Neural cell (in vitro differentiated cells): ENCODE measurements at regions not wholly inside any gene's neighbourhood (a gene's known extent, or its start where the extent isn't known, plus 50 kb on each side); places are given as distances from the start of the nearest gene placed in this dataset.

Experiments used
- H2AFZ ChIP-seq: fragments of 200-600, 300-800 bp; sonication (generic), shearing (Covaris generic); 2 replicates; pipeline ENCODE4 v1.6.0; 2014; ENCODE audit warnings: low read depth, mild to moderate bottlenecking, antibody characterized with exemption, low read length, moderate library complexity
- H3F3A ChIP-seq: fragments of 200-600 bp; shearing (Covaris generic); 2 replicates; pipeline ENCODE4 v1.6.1; 2016; ENCODE audit warnings: mild to moderate bottlenecking, moderate library complexity, mixed read lengths, antibody characterized with exemption, low read length; ENCODE audit not compliant: insufficient read depth, poor library complexity, severe bottlenecking
- H3K27ac ChIP-seq: fragments of 200-600, 300-800 bp; sonication (generic), shearing (Covaris generic); 2 replicates; pipeline ENCODE4 v1.5.1; 2014; ENCODE audit warnings: mild to moderate bottlenecking, low read length, moderate library complexity
- H3K27me3 ChIP-seq: fragments of 300-800, 200-600 bp; sonication (generic), shearing (Covaris generic); 2 replicates; pipeline ENCODE4 v1.6.0; 2014; ENCODE audit warnings: mild to moderate bottlenecking, low read depth, low read length, moderate library complexity; ENCODE audit not compliant: insufficient read depth
- H3K36me3 ChIP-seq: fragments of 300-800, 200-600 bp; sonication (generic), shearing (Covaris generic); 2 replicates; pipeline ENCODE4 v1.5.1; 2014; ENCODE audit warnings: mild to moderate bottlenecking, antibody characterized with exemption, low read length, moderate library complexity; ENCODE audit not compliant: insufficient read depth
- H3K4me2 ChIP-seq: fragments of 300-800, 200-600 bp; sonication (generic), shearing (Covaris generic); 2 replicates; pipeline ENCODE4 v1.6.0; 2014; ENCODE audit warnings: mild to moderate bottlenecking, low read length
- H3K4me3 ChIP-seq: fragments of 300-800, 200-600 bp; sonication (generic), shearing (Covaris generic); 2 replicates; pipeline ENCODE4 v1.5.1; 2014; ENCODE audit warnings: mild to moderate bottlenecking, low read length, moderate library complexity
- H3K79me2 ChIP-seq: fragments of 200-600 bp; shearing (Covaris generic); replicated peaks from 2 replicates; pipeline ENCODE4 v1.6.0; 2014; ENCODE audit warnings: mild to moderate bottlenecking, low read length, moderate library complexity; ENCODE audit not compliant: insufficient read depth
- H3K9ac ChIP-seq: fragments of 300-800, 200-600 bp; sonication (generic), shearing (Covaris generic); 2 replicates; pipeline ENCODE4 v1.6.1; 2016; ENCODE audit warnings: mild to moderate bottlenecking, low read length, mixed read lengths
- H3K9me2 ChIP-seq: fragments of 200-600 bp; shearing (Covaris generic); 2 replicates; pipeline ENCODE4 v1.6.1; 2016; ENCODE audit warnings: mild to moderate bottlenecking, low read length, mixed read lengths; ENCODE audit not compliant: insufficient read depth
- H3K9me3 ChIP-seq: fragments of 200-600, 300-800 bp; sonication (generic), shearing (Covaris generic); 2 replicates; pipeline ENCODE4 v1.6.1; 2016; ENCODE audit warnings: mild to moderate bottlenecking, mixed run types, low read length, moderate library complexity, mixed read lengths
- H4K20me1 ChIP-seq: fragments of 200-600 bp; shearing (Covaris generic); 2 replicates; pipeline ENCODE4 v1.6.1; 2016; ENCODE audit warnings: mild to moderate bottlenecking, mixed run types; ENCODE audit not compliant: insufficient read depth
- CTCF ChIP-seq: fragments of 450-650 bp; IDR thresholded peaks from 2 replicates; pipeline ENCODE4 v1.5.1; 2014; ENCODE audit warnings: antibody characterized with exemption, mild to moderate bottlenecking, moderate library complexity; ENCODE audit not compliant: poor library complexity, severe bottlenecking
- EP300 ChIP-seq: fragments of 450-650 bp; conservative IDR thresholded peaks from 2 replicates; pipeline ENCODE4 v1.6.1; 2014; ENCODE audit warnings: antibody characterized with exemption, mild to moderate bottlenecking, moderate library complexity; ENCODE audit not compliant: poor library complexity, severe bottlenecking
- EZH2 ChIP-seq: fragments of 200-600, 300-800 bp; shearing (Covaris generic), sonication (generic); IDR thresholded peaks from 2 replicates; pipeline ENCODE4 v1.6.1; 2014; ENCODE audit warnings: antibody characterized with exemption, low read length, borderline replicate concordance, mild to moderate bottlenecking; ENCODE audit not compliant: insufficient read depth, poor library complexity, severe bottlenecking
- MXI1 ChIP-seq: fragments of 450-650 bp; conservative IDR thresholded peaks from 2 replicates; pipeline ENCODE4 v1.6.1; 2014; ENCODE audit warnings: antibody characterized with exemption, mild to moderate bottlenecking; ENCODE audit not compliant: poor library complexity, severe bottlenecking
- POLR2AphosphoS5 ChIP-seq: IDR thresholded peaks from 2 replicates; pipeline ENCODE4 v1.6.1; 2012
- RAD21 ChIP-seq: fragments of 450-650 bp; conservative IDR thresholded peaks from 2 replicates; pipeline ENCODE4 v1.6.1; 2014; ENCODE audit warnings: antibody characterized with exemption, mild to moderate bottlenecking, moderate library complexity
- REST ChIP-seq: IDR thresholded peaks from 2 replicates; pipeline ENCODE4 v1.6.1; 2012; ENCODE audit warnings: borderline replicate concordance
- SMC3 ChIP-seq: fragments of 450-650 bp; conservative IDR thresholded peaks from 2 replicates; pipeline ENCODE4 v1.6.1; 2014; ENCODE audit warnings: antibody characterized with exemption, mild to moderate bottlenecking, moderate library complexity; ENCODE audit not compliant: poor library complexity
- TAF1 ChIP-seq: IDR thresholded peaks from 2 replicates; pipeline ENCODE4 v1.6.1; 2012; ENCODE audit warnings: low read depth

DNA sequence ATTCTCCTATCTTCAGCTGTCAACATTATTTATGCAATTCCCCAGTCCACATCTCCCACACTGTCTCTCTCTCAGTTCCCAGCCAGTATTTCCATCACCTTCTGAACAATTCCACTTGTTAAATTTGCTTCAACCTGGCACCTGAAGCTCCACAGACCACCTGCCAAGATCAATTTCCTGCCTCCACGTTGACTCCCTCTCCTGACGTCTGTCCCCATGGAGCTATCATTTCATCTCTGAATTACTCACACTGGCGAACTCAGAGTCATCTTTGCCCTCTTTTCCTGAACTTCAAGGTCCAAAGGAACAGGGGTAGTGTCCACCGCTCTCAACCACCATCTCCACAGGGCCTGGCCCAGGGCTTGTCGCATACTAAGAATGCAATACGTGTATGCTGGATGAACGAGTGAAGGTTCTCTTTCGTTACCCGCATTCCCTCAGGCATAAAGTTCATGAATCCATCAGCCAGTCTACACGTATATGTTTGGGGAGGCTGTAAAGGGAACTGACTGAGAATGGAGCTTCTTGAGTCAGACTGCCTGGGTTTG is 183.3 kb downstream of the JCAD start:
- Histone ChIP-seq H4K20me1 (no peaks in the 10 kb centered on the region), H3K27ac (no peak overlapping the region), H3K36me3 (no peaks in the 10 kb centered on the region), H3F3A (no peaks in the 10 kb centered on the region), H3K9ac (no peak overlapping the region), H3K9me3 (no peaks in the 10 kb centered on the region), H3K4me2 (no peak overlapping the region), H3K4me3 (no peak overlapping the region), H3K79me2 (no peaks in the 10 kb centered on the region), H3K27me3 (no peaks in the 10 kb centered on the region), H3K9me2 (no peaks in the 10 kb centered on the region), H2AFZ (no peak overlapping the region)
- no peak for TF ChIP-seq EZH2

DNA sequence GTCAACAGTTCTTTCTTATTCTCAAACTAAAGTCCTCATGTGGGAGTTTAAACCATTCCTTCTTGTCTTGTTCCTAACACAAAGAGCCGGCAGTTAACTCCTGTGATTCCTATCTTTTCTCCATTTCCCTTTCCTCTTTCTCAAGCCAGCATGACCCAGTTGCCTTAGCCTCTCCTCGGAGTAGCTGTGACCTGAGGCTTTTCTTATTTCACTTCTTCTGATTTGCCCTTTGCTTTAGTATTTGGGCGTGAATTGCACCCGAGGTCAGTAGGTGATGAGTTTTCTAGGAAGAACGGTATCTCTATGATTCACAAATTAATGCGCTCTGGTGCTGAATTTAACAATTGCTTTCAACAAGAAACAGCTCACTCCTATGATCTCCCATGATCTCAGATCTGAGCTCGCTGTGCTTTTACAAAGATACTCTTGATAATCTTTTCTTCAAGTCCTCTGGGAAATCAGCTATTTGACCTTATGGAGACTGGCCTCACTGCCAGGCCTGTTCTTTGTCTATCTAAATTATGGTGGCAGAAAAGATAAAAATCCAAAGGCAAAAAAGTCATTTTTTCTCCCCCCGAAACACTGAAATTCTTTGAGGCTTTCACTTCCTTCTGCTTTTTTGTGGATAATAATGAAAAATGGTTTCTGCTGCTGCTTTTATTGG is 184.6 kb downstream of the JCAD start:
- no peaks in the 10 kb centered on the region for H3K79me2 ChIP-seq
- no peaks in the 10 kb centered on the region for H3K9me2 ChIP-seq
- no peak overlapping the region for H3K27ac ChIP-seq
- no peak overlapping the region for H3K4me2 ChIP-seq
- H4K20me1 ChIP-seq: no peaks in the 10 kb centered on the region
- H3K36me3 ChIP-seq: no peaks in the 10 kb centered on the region
- H2AFZ ChIP-seq: no peak overlapping the region
- H3K27me3 ChIP-seq: no peaks in the 10 kb centered on the region
- H3F3A ChIP-seq: no peaks in the 10 kb centered on the region
- TF ChIP-seq RAD21 (no peak), EP300 (no peak), EZH2 (no peak), CTCF (no peak), MXI1 (no peak), REST (no peak)
- no peak overlapping the region for H3K4me3 ChIP-seq
- H3K9ac ChIP-seq: no peak overlapping the region
- no peaks in the 10 kb centered on the region for H3K9me3 ChIP-seq

DNA sequence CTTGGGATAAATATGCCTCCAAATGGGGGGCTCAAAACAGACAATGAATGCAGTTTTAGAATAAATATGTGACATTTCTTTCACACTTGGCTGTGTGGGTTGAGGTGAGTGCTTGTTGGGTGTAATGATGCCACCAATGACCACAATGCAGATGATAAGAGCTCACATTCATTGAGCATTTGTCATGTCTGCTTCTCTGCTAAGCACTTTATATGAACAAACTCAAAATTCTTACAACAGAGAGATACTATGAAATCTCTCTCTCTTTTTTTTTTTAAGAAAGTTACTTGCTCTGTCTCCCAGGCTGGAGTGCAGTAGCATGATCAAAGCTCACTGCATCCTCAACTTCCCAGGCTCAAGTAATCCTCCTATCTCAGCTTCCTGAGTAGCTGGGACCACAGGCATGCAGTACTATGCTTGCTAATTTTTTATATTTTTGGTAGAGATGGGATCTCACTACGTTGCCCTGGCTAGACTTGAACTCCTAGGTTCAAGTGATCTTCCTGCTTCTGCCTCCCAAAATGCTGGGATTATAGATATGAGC is 185.4 kb downstream of the JCAD start:
- Histone ChIP-seq H3K4me2 (no peak overlapping the region), H4K20me1 (no peaks in the 10 kb centered on the region), H3K27me3 (no peaks in the 10 kb centered on the region), H3K27ac (no peak overlapping the region), H3F3A (no peaks in the 10 kb centered on the region), H3K79me2 (no peaks in the 10 kb centered on the region), H3K36me3 (no peaks in the 10 kb centered on the region), H3K9ac (no peak overlapping the region), H3K9me3 (no peaks in the 10 kb centered on the region), H3K4me3 (no peak overlapping the region), H3K9me2 (no peaks in the 10 kb centered on the region), H2AFZ (no peak overlapping the region)
- TF ChIP-seq RAD21 (no peak), POLR2AphosphoS5 (no peak), SMC3 (no peak), TAF1 (no peak)
